ENCODE measurements at regions not wholly inside any gene's neighbourhood (a gene's known extent, or its start where the extent isn't known, plus 50 kb on each side); places are given as distances from the start of the nearest gene placed in this dataset.
A peak's percentile ranks its signal among the peaks of the same experiment; 100 is the strongest.

- H3K36me3 Mint-ChIP-seq (ENCODE audit: unreplicated experiment): no peaks in the 10 kb centered on the region
- peaks cover 3% of the 10 kb centered on the region for H3K27me3 Mint-ChIP-seq (ENCODE audit: unreplicated experiment)
- DNase-seq: no peak
- no peak for TF ChIP-seq CTCF (IDR thresholded peaks at IDR 0.05; ENCODE audit: partially characterized antibody, unreplicated experiment)
- peaks cover 4% of the 10 kb centered on the region for H3K9me3 Mint-ChIP-seq (ENCODE audit: unreplicated experiment)
- H3K4me3 Mint-ChIP-seq (ENCODE audit: unreplicated experiment): no peak overlapping the region
- H3K4me1 Mint-ChIP-seq (ENCODE audit: low read depth, unreplicated experiment): peaks cover 31% of the 10 kb centered on the region
- H3K27ac Mint-ChIP-seq (ENCODE audit: unreplicated experiment): no peak overlapping the region
Measured at GRCh38 chr3:30492322-30493192, 113.8 kb upstream of the TGFBR2 start.

GRCh38 chr3:30493911-30494311 is 112.5 kb upstream of the TGFBR2 start:
- peak overlapping the region; percentile 71 for H3K27ac Mint-ChIP-seq (ENCODE audit: unreplicated experiment)
- H3K36me3 Mint-ChIP-seq (ENCODE audit: unreplicated experiment): no peaks in the 10 kb centered on the region

GRCh38 chr3:30495172-30496065 is 111.0 kb upstream of the TGFBR2 start:
- H3K27me3 Mint-ChIP-seq (ENCODE audit: unreplicated experiment): peaks cover 3% of the 10 kb centered on the region
- TF ChIP-seq CTCF (IDR thresholded peaks at IDR 0.05; ENCODE audit: partially characterized antibody, unreplicated experiment): no peak
- peak overlapping the region; percentile 23 for H3K4me3 Mint-ChIP-seq (ENCODE audit: unreplicated experiment)
- H3K4me1 Mint-ChIP-seq (ENCODE audit: low read depth, unreplicated experiment): peaks cover 31% of the 10 kb centered on the region
- peaks cover 5% of the 10 kb centered on the region for H3K9me3 Mint-ChIP-seq (ENCODE audit: unreplicated experiment)
- DNase-seq: no peak
- no peaks in the 10 kb centered on the region for H3K36me3 Mint-ChIP-seq (ENCODE audit: unreplicated experiment)
- H3K27ac Mint-ChIP-seq (ENCODE audit: unreplicated experiment): peak overlapping the region; percentile 87

More at GRCh38 chr3:30493911-30494311, 112.5 kb upstream of the TGFBR2 start:
- Mint-ChIP-seq H3K9me3 (ENCODE audit: unreplicated experiment) (peaks cover 5% of the 10 kb centered on the region), H3K4me3 (ENCODE audit: unreplicated experiment) (no peak overlapping the region), H3K4me1 (ENCODE audit: low read depth, unreplicated experiment) (peaks cover 31% of the 10 kb centered on the region), H3K27me3 (ENCODE audit: unreplicated experiment) (peaks cover 3% of the 10 kb centered on the region)
- TF ChIP-seq CTCF (IDR thresholded peaks at IDR 0.05; ENCODE audit: partially characterized antibody, unreplicated experiment): no peak
- no peak for DNase-seq

GRCh38 chr3:30496066-30496966 is 110.1 kb upstream of the TGFBR2 start:
- TF ChIP-seq CTCF (IDR thresholded peaks at IDR 0.05; ENCODE audit: partially characterized antibody, unreplicated experiment): no peak
- H3K27me3 Mint-ChIP-seq (ENCODE audit: unreplicated experiment): peaks cover 3% of the 10 kb centered on the region
- no peak for DNase-seq
- peak overlapping the region; percentile 87 for H3K27ac Mint-ChIP-seq (ENCODE audit: unreplicated experiment)
- no peaks in the 10 kb centered on the region for H3K36me3 Mint-ChIP-seq (ENCODE audit: unreplicated experiment)
- peaks cover 31% of the 10 kb centered on the region for H3K4me1 Mint-ChIP-seq (ENCODE audit: low read depth, unreplicated experiment)
- H3K4me3 Mint-ChIP-seq (ENCODE audit: unreplicated experiment): no peak overlapping the region
- H3K9me3 Mint-ChIP-seq (ENCODE audit: unreplicated experiment): peaks cover 5% of the 10 kb centered on the region
